GF-D8 (cell line): ENCODE measurements at regions not wholly inside any gene's neighbourhood (a gene's known extent, or its start where the extent isn't known, plus 50 kb on each side); places are given as distances from the start of the nearest gene placed in this dataset.
"Not testable (repeated sequence)": the region's sequence is repeated elsewhere in the genome, so short reads cannot be mapped to it uniquely, and the experiment has no call there.

Source experiments
- DNase-seq: peaks from one replicate; lab custom pipeline; 2025; lab: John Stamatoyannopoulos, UW

DNA sequence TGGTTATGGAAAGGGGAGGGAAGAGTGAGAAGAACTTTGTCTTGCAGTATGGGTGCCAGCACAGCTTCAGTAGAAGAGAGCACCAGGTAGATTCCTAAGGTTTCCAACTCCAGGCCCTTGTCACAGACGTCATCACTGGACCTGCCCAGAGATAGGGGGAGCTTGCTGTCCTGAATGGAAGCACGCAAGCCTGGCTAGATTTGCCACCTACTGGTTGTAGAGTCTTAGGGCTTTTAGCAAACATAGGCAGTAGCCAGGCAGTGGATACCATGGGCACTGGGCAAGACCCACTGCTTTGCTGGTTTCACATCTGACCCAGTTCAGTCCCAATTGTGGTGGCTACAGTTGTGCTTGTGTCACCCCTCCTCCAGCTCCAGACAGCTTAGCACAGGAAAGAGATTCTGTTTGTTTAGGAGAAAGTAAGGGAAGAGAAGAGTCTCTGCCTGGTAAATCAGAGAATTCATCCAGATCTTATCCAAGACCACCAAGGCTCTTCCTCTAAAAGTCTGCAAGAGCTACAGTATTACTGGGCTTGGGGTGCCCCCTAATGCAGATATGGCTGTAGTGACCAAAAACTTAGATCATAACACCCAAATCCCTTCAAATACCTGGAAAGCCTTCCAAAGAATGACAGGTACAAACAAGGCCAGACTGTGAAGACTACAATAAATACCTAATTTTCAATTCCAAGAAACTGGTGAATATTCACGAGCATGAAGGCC is 158.9 kb downstream of the HINT1 start:
- DNase-seq: no peak

DNA sequence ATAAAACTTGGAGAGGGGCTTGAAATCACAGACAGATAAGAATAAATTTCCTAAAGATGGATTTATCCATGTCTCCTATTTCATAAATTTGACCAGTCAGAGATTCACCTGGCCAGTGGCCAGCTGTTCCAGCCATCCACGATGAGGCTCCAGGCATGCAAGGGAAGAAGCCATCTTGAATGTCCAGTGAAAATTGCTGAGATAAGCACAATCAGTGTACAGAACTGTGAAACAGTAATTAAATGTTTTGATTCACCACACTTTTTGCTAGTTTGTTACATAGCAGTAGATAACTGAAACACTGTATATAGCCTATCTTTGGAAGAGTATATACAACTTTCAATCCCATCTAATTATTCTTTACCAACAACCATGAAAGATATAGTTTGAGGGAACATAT is 163.5 kb downstream of the HINT1 start:
- DNase-seq: no peak

DNA sequence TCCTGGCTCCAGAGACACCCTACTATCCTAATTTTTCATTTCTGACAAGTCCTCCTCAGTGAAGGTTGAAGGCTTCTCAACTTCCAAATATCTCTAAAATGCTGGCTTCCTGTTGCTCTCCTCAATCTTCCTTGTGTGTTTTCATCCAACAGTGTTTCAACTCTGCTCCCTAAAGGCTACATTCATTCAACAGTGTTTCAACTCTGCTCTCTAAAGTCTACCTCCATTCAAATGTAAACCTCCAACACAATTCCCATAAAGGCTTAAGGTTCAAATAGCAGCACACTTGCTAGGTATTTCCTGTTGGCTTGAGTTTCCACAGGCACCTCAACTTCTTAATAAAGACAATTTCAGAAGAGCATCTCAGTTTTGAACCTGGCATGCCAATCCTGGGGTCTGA is 164.8 kb downstream of the HINT1 start:
- no peak for DNase-seq

DNA sequence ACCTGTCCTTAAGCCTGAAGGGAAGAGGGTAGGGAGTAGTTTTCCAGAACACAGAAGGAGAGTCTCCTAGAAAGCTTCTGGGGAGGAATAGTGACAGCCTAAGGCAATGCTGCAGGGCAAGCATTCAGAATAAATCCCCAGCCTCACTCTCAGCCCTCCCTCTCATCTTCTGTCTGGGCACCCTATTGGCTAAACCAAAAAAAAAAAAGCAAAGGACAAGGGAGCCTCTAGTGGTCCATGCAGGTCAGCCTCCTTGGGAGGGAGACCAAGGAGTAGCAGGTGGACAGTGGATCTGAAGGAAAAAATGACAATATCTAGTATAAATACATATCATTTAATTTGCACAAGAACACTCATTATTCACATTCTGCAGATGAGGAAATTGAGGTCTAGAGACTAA is 168.3 kb downstream of the HINT1 start:
- not testable (repeated sequence) for DNase-seq

DNA sequence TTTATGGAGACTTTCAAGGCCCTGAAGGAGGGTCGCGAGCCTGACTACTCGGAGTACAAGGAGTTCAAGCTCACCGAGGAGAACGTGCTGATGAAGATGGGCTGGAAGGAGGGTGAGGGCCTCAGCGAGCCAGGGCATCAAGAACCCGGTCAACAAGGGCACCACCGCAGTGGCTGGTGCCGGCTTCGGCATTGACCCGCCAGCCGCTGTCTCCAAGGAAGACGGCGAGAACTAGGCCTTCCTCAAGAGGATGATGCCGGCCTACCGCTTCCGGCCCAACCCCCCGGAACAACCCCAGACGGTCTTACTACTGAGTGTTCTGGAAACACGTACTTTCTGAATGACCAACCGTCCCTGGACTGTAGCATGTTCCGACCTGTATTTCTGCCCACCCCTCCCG is 169.2 kb downstream of the HINT1 start:
- DNase-seq: no peak

DNA sequence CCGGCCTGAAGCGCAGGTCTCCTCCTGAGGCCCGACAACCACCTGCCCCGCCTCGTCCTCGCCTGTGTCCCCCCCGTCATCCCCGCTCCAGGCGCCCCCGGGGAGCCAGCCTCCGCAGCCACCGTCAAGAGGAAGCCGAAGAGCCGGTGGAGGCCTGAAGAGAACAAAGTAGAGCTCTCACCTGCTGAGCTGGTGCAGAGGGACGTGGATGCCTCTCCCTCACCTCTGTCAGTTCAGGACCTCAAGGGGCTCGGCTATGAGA is 169.9 kb downstream of the HINT1 start:
- DNase-seq: no peak

DNA sequence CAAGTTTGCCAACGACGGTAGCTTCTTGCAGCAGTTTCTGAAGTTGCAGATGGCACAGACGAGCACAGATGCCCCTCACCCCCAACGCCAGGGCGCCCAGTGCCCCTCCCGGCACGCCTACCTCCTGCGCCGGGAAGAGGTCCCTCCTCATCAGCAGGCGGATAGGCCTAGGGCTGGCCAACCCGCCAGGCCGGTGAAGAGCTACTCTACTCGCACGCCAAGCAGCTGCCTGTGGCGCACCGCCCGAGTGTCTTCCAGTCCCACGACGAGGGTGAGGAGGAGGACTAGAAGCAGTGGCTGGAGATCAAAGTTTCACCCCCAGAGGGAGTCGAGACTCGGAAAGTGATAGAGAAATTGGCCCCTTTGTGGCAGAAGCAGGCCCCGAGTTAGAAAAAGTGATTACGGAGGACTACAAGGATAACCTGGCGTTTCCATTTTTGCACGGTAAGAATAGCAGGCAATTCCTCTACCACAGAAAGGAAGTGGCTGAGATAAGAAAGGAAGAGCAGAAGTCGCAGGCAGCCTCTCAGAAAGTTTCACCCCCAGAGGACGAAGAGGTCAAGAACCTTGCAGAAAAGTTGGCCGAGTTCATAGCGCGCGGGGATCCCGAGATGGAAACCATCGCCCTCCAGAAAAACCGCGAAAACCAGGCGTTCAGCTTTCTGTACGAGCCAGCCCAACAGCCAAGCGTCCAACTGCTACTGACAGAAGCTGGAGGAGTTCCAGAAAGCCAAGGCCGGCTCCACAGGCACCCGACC is 170.4 kb downstream of the HINT1 start:
- DNase-seq: no peak

DNA sequence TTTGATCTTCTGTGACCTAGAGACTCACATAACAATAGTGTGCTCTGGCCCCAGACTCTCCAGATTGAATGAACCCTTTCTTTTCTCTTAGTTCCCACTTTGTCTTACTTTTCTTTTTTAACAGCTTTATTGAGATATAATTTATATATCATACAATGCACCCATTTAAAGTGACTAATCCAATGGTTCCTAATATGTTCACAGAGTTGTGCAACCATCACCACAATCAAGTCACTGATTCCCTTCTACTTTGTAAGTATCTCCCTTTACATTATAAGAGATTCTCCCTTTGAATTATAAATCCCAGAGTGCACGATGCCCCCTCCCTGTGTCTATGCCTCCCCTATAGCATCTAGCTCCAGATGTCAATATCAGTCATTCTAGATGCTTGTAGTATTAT is 172.4 kb downstream of the HINT1 start:
- no peak for DNase-seq

DNA sequence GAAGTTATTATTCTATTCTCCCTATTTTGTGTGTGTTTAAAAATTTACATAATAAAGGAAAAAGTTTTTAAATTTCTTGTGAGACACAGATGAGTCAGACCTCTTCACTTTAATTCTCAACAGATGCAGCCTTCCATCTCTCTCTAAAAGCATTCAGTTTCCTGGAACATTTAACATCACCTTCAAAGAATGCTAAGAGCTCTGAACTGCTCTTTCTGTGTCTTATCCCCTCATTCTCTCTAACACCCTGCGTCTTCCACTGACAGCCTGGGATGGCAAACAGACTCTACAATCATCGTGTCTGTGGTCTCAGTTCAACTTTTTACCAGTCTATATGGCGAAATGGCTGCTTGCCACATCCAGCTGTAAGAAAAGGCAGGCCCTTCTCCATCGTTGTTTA is 173.0 kb downstream of the HINT1 start:
- DNase-seq: no peak

DNA sequence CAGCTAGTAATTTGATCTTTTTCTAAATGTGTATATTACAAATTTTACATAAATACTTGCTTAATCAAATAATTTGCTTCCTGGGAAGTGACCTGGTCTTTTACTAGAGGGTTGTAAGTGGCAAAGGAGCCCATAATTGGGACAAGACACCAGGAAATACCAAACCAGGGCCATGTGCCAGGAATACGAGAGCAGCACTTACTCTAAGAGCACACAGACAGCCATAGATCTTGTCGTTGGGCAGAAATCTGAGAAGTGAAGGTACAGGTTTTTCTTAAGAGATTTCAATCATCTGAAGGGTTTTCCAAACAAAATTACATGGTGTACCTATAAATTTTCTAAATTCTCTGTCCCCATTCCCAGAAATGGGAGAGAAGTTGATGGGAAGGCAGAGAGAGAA is 179.3 kb downstream of the HINT1 start:
- no peak for DNase-seq

DNA sequence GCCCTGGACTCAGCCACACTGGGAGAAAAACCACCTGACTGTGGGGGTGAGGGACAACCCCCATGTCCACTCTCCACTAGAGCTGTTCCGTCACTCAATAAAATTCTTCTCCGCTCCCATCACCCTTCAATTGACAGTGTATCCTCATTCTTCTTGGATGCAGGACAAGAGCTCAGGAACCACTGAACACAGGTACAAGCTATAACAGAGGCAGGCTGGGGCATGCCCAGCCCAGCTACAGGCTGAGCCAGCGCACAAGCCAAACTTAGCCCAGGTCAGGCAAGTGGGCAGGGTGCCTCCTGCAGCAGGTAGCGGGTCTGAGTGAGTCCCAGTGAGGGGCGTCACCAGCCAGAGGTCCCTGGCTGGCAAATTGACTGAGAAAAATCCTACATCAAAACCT is 183.4 kb downstream of the HINT1 start:
- DNase-seq: no peak

DNA sequence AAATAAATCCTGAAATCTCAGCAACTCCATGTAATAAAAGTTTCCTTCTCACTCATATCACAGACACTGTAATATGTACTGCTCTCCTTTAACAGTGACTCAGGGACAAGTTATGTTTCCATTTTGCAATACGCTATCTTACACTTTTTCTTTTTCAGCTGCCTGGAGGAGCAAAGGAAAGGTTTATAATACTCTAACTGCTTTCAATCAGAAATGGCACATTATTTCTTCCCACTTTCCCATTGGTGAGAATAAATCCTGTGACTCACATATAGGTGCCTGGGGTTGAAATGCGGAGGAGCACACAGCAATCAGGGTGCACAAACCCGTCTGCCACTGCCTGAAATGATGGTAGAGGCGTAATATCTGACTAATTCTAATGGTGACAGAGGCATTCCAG is 186.6 kb downstream of the HINT1 start:
- no peak for DNase-seq

DNA sequence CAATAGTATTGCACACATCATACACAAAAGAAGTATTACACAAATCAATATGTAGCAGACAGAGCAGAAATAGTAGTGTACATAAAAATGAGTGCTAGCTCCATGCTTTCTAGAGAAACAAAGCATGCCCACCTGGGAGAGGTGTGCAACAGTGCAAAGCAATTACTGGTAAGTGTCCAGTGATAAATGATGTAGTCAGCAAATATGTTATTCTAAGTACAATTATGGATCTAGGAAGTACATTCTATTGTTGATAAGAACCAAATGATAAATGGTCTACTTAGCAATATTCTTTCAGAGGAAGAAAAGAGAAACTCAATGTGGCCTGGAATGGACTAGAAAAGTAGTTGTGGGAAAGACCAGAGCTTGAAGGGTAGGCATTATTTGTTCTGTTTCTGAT is 188.6 kb downstream of the HINT1 start:
- no peak for DNase-seq

DNA sequence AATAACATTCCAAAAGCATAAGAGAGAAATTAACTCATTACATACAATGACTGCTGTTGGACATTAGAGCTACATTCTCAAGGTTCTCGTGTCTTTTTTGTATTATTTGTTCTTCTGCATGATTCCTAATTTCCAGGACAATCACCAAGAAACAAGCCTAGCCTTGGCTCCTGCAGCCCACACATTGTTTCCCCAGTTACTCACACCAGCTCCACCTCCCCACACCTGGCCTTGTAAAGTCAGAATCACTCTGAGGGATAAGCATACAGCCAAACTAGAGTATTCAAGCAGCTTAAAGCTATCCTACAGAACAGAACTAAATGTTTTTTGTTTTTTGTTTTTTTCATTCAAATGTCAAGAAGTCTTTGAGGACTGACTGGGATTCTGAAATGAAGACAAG is 189.2 kb downstream of the HINT1 start:
- no peak for DNase-seq

DNA sequence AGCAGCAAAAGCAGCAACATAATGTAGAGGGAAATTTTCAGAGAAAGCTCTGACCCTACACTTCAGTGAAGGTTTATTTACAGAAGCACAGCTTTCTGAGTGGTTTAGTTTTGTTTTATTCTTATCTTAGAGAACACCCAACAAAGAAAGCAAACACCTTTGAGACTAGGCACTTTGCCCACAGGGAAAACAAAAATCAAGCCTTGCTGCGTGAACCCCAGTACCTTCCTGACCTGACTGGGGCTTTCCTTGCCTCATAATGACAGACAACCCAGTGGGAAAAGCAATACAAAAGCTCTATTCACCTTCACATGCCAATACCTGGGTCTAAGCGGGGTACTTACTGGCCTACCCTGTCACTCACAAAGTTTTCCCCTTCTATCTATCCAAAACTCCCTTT is 189.8 kb downstream of the HINT1 start:
- DNase-seq: no peak

DNA sequence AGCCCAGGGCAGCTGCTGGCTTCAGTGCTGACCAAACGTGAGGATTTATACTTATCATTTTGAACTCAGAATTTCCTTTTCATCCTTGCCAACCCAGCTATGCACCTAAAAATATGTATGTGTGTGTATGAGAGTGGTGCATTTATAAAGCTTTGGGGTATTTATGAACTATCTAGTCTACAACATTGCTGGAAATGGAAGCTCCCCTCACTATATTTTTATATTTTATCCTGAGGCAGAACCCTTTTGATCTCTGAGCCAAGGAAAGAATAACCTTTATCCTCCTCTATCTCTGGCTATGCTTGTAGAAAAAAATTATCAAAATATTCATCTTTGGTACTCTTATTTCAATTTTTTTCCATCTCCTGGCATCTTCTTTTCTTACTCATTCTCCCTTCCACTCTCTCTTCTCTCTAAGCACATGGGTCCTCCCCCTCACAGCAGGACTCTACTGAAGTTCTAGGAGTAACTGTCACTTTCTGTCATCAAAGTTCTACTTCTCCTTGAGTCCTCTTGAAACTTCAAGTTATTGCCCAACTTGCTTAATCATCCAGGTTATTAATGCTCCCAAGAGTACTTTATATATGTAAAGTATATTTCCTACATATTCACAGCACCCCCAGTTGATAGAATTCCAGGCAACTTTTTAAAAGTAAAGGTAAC is 190.9 kb downstream of the HINT1 start:
- DNase-seq: no peak

DNA sequence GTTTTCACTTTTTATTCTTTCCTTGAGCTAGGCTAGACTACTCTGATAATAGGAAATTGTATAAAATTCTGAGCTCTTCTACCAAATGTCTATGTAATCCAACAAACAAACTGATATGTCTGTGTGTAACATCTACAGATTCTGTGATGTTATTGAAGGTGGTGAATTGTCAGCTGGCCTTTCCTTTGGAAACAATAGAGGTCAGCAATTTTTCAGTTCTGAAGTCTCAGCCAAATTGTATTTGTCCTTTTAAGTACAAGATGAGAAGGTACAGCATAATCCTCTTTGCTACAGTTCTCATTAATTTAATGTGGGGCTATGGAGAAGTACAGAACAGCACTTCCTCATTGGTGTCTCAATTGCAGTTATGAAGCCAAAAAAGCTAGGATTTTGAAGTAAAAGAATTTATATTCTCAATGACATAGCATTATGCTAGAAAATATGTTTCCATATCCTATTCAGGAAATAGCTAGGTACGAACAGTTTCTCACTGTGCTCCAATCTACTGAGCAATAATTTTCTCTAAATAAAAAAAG is 198.0 kb downstream of the HINT1 start:
- DNase-seq: no peak

DNA sequence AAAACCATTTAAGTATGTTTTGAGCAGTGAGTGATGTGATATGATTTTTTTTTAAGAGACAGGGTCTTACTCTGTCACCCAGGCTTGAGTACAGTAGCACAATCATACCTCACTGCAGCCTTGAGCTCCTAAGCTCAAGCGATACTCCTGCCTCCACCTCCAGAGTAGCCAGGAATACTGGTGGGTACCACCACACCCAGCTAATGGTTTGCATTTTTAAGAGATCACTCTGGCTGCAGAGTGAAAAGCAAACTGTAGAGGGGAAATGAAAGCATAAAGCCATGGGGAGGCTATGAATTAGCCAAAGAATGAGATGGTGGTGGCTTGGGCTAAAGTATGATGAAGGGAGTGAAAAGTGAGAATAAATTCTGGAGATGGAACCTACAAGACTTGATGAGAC is 199.1 kb downstream of the HINT1 start:
- DNase-seq: no peak

DNA sequence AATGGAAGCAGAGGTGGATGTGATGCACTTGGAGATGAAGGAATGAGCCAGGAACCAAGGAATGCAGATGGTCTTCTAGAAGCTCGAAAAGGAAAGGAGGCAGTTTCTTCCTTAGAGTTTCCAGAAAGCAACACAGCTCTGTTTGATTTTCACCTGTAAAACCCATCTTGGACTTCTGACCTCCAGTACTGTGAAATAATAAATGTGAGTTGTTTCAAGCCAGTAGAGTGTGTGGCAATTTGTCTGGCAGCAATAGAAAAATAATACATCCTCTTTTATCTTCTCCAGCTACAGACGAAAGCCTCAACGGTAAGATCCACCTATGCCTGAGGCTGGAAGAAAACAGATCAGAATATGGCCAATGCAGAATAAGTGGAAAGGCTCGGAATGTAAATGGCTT is 199.7 kb downstream of the HINT1 start:
- DNase-seq: no peak

DNA sequence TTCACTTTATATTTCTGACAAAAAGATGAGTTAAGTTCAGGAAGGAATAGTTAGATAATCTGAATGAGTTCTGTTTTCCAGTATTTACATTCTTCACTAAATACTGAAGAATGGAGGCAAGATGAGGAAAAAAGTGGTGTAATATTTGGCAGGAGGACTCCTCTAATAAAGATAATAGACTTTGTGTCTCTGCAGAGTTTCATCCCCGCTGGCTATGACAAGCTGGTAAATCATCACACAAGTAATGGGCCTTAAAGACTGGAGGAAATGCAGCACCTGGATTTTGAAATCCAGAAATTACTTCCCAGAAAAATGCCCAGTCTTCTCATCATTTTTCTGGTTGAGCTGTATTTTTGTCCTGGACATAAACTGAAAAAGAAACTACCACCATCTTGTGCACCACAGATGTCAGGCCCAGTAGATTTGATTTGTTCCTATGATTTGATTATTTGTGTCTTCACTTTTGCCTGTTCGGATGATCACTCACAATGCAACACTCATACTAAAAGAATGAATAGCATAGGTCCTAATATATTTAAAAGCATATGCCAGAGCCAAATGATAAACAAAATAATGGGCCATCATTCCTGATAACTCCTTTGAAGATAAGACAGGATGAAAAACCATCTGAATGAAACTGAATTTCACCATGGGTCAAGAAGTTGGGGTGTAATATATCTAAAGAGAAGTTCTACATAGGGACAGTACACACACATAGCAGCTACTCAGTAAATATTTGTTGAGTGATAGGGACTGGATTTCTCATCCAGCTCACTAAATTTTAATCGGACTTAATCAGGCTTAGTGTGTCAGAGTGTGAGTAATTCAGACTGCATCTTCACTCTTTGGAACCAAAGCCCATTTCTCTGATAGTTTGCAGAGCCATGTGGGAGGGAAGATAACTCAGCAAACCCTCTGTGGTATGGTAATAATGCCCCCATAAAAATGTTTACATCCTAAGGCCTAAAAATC is 200.5 kb downstream of the HINT1 start:
- DNase-seq: no peak

DNA sequence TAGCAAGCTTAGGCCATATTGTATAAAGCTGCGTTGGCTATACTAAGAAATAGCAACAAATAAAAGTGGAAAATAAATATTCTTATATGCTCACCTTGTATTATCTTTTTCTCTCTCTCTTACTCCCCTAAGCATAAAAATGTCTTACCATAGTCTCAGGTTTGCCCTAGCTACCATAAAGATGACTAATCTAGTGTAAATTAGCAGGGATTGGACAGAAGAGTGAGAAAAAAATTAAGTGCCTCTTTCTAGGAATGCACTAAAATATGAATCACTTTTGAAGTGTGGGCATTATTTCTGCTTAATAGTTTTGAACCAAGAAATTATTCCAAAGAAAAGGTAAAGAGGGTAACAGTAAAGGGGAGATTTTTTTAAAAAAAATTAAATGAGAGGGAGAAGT is 201.3 kb downstream of the HINT1 start:
- no peak for DNase-seq

DNA sequence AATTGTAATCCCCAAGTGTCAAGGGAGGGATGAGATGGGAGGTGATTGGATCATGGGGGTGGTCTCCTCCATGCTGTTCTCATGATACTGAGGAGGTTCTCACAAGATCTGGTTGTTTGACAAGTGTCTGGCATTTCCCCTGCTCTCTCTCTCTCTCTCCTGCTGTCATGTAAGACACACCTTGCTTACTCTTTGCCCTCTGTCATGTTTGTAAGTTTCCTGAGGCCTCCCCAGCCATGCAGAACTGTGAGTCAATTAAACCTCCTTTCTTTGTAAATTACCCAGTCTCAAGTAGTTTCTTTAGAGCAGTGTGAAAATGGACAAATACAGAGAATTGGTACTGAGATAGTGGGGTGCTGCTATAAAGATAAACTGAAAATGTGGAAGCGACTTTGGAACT is 207.9 kb downstream of the HINT1 start:
- no peak for DNase-seq
